ENCODE measurements at regions not wholly inside any gene's neighbourhood (a gene's known extent, or its start where the extent isn't known, plus 50 kb on each side); places are given as distances from the start of the nearest gene placed in this dataset.

DNA sequence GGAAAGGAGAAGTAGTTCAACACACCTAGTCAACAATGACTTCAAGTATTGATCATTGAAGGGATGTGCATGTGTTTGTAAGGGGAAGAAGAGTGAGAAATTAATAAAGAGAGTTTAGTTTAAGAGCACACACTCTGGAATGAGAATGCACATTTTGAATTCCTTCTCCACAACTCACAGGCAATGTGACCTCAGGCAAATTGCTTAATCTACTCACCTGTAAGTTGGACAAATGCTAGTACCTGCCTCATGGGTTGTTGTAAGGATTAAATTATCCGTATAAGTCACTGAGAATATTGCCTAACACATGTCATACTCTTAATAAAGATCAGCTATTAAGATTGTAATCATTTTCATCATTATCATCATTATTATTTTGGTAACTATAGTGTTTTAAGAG is 204.0 kb upstream of the NFIA start:
- no peak overlapping the region for H3K4ac ChIP-seq (ENCODE audit: low read depth, low read length)
- Mint-ChIP-seq H3K27me3 (ENCODE audit: low read depth) (no peaks in the 10 kb centered on the region), H3K4me1 (peaks cover 0 to 6% of the 10 kb centered on the region in 2 experiments; a peak in 1 of 4 replicates), H3K27ac (no peak overlapping the region), H3K36me3 (ENCODE audit: insufficient read depth in 1 of 3, low read depth in 3 of 3) (no peaks in the 10 kb centered on the region; a peak in 1 of 7 replicates), H3K9me3 (no peaks in the 10 kb centered on the region), H3K4me3 (no peak overlapping the region)
- H3K9me3 ChIP-seq (ENCODE audit: control insufficient read depth, low read depth, low read length), result no peaks in the 10 kb centered on the region
- H3K4me1 ChIP-seq (ENCODE audit: insufficient read depth, low read length), result no peaks in the 10 kb centered on the region
- H3K27me3 ChIP-seq (ENCODE audit: insufficient read depth, low read length), result no peaks in the 10 kb centered on the region
- H2BK120ac ChIP-seq (ENCODE audit: low read depth, low read length, poor library complexity, severe bottlenecking), result no peak overlapping the region
- no peak overlapping the region for H4K91ac ChIP-seq (ENCODE audit: insufficient read length, low read depth, low read length)
- no peak overlapping the region for H2BK12ac ChIP-seq (ENCODE audit: insufficient read length, low read depth, low read length)
- H3K27ac ChIP-seq (ENCODE audit: insufficient read length, low read depth, low read length), result no peak overlapping the region
- H3K23me2 ChIP-seq (ENCODE audit: insufficient read length, low read depth, low read length, poor library complexity, severe bottlenecking), result no peaks in the 10 kb centered on the region
- H4K8ac ChIP-seq (replicated peaks; ENCODE audit: insufficient read length, low read depth, low read length), result no peak overlapping the region
- H4K5ac ChIP-seq (ENCODE audit: insufficient read length, low read depth, low read length), result no peak overlapping the region
- WGBS (ENCODE audit: extremely low coverage, insufficient read length, low lambda C conversion rate), result no CpG with 5 or more reads among the region's 1 CpG
- H2BK20ac ChIP-seq (ENCODE audit: low read depth, low read length, poor library complexity, severe bottlenecking), result no peak overlapping the region
- no peak overlapping the region for H3K4me2 ChIP-seq (ENCODE audit: insufficient read depth, insufficient read length, low read length)
- no peak overlapping the region for H3K23ac ChIP-seq (ENCODE audit: insufficient read length, low read depth, low read length)
- no peak overlapping the region for H2BK15ac ChIP-seq (ENCODE audit: low read depth, low read length)
- H3K18ac ChIP-seq (ENCODE audit: insufficient read length, low read depth, low read length), result no peak overlapping the region
- no peak overlapping the region for H2BK5ac ChIP-seq (ENCODE audit: insufficient read length, low read length)
- no peak overlapping the region for H3K56ac ChIP-seq (ENCODE audit: insufficient read length, low read depth, low read length)
- no peak overlapping the region for H2AFZ ChIP-seq (ENCODE audit: low read length)
- H3K9ac ChIP-seq (ENCODE audit: extremely low read depth, insufficient read length, low read length), result no peak overlapping the region
- H3K79me1 ChIP-seq (ENCODE audit: insufficient read depth, low read depth, low read length, poor library complexity, severe bottlenecking), result no peaks in the 10 kb centered on the region
- H3T11ph ChIP-seq (ENCODE audit: low read length), result no peak overlapping the region
- TF ChIP-seq, protein P1, sequence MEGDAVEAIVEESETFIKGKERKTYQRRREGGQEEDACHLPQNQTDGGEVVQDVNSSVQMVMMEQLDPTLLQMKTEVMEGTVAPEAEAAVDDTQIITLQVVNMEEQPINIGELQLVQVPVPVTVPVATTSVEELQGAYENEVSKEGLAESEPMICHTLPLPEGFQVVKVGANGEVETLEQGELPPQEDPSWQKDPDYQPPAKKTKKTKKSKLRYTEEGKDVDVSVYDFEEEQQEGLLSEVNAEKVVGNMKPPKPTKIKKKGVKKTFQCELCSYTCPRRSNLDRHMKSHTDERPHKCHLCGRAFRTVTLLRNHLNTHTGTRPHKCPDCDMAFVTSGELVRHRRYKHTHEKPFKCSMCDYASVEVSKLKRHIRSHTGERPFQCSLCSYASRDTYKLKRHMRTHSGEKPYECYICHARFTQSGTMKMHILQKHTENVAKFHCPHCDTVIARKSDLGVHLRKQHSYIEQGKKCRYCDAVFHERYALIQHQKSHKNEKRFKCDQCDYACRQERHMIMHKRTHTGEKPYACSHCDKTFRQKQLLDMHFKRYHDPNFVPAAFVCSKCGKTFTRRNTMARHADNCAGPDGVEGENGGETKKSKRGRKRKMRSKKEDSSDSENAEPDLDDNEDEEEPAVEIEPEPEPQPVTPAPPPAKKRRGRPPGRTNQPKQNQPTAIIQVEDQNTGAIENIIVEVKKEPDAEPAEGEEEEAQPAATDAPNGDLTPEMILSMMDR (conservative IDR thresholded peaks at IDR 0.05), result no peak
- H4K20me1 ChIP-seq (ENCODE audit: control insufficient read depth, insufficient read depth, insufficient read length), result no peaks in the 10 kb centered on the region
- no peaks in the 10 kb centered on the region for H3K79me2 ChIP-seq (ENCODE audit: insufficient read depth, low read length)
- no peak overlapping the region for H2AK5ac ChIP-seq (ENCODE audit: insufficient read length, low read length)
- DNase-seq, result no peak
- H3K14ac ChIP-seq (ENCODE audit: insufficient read depth, low read length), result no peak overlapping the region
